PC-9 (cell line): ENCODE measurements at regions not wholly inside any gene's neighbourhood (a gene's known extent, or its start where the extent isn't known, plus 50 kb on each side); places are given as distances from the start of the nearest gene placed in this dataset.

Experiments
- BruUV-seq: library from RNA; stranded (reverse); fragments of 400-500 nt; replicated peaks from 2 replicates; lab custom pipeline; 2021; lab: Mats Ljungman, UMichigan
- CTCF ChIA-PET: fragments of 300-600 bp; sonication (Branson Sonifier 250); formaldehyde crosslinking; loops from one replicate; lab custom pipeline; 2022; ENCODE audit warnings: antibody characterized with exemption; lab: Charles Lee
- POLR2A ChIA-PET: fragments of 300-600 bp; sonication (Branson Sonifier 250); formaldehyde crosslinking; loops from one replicate; lab custom pipeline; 2022; ENCODE audit warnings: antibody characterized with exemption; ENCODE audit not compliant: unreplicated experiment; lab: Charles Lee
- DNase-seq, 2 experiments: peaks; one replicate each; pipeline versions ENCODE4 v3.0.0 to v3.0.0-alpha.2; 2015 to 2022; ENCODE audit warnings: mixed read lengths in 1 of 2
- H2AFZ ChIP-seq: fragments of 200-600 bp; sonication (generic); 2 replicates; pipeline ENCODE4 v1.8.1; 2017; ENCODE audit warnings: antibody characterized with exemption
- H3F3A ChIP-seq: fragments of 200-600 bp; sonication (generic); 2 replicates; pipeline ENCODE4 v1.8.1; 2017; ENCODE audit warnings: antibody characterized with exemption, mild to moderate bottlenecking, low read depth; ENCODE audit not compliant: insufficient read depth
- H3K27ac ChIP-seq: fragments of 200-600 bp; sonication (generic); 2 replicates; pipeline ENCODE4 v1.6.1; 2016; ENCODE audit warnings: mixed run types
- H3K27me3 ChIP-seq: fragments of 200-600 bp; sonication (generic); 2 replicates; pipeline ENCODE4 v1.6.1; 2016; ENCODE audit warnings: low read depth, mixed run types; ENCODE audit not compliant: insufficient read depth
- H3K36me3 ChIP-seq: fragments of 200-600 bp; sonication (generic); 2 replicates; pipeline ENCODE4 v1.6.1; 2016; ENCODE audit warnings: low read depth, mixed run types
- H3K4me1 ChIP-seq: fragments of 200-600 bp; sonication (generic); replicated peaks from 2 replicates; pipeline ENCODE4 v1.6.1; 2016; ENCODE audit warnings: mixed run types; ENCODE audit not compliant: insufficient read depth
- H3K4me2 ChIP-seq: fragments of 200-600 bp; sonication (generic); 2 replicates; pipeline ENCODE4 v1.6.1; 2017; ENCODE audit warnings: mixed run types
- H3K4me3 ChIP-seq: fragments of 200-600 bp; sonication (generic); 2 replicates; pipeline ENCODE4 v1.6.1; 2016; ENCODE audit warnings: mixed run types
- H3K79me2 ChIP-seq: fragments of 200-600 bp; sonication (generic); 2 replicates; pipeline ENCODE4 v1.6.1; 2017; ENCODE audit warnings: low read depth, mixed run types
- H3K9me2 ChIP-seq: fragments of 200-600 bp; sonication (generic); 2 replicates; pipeline ENCODE4 v1.8.1; 2017; ENCODE audit warnings: mild to moderate bottlenecking; ENCODE audit not compliant: insufficient read depth
- H3K9me3 ChIP-seq: fragments of 200-600 bp; sonication (generic); 2 replicates; pipeline ENCODE4 v1.8.1; 2016; ENCODE audit warnings: low read depth; ENCODE audit not compliant: insufficient read depth
- H4K20me1 ChIP-seq: fragments of 200-600 bp; sonication (generic); 2 replicates; pipeline ENCODE4 v1.8.1; 2017; ENCODE audit not compliant: insufficient read depth
- CTCF ChIP-seq: fragments of 200-600 bp; sonication (generic); conservative IDR thresholded peaks from 2 replicates; pipeline ENCODE4 v1.6.1; 2017; ENCODE audit warnings: mixed run types, antibody characterized with exemption, mild to moderate bottlenecking, moderate library complexity
- EZH2 ChIP-seq: fragments of 200-600 bp; sonication (generic); IDR thresholded peaks from 2 replicates; pipeline ENCODE4 v1.8.0; 2017; ENCODE audit warnings: antibody characterized with exemption, low read depth
- intact Hi-C: fragments of 100-400 bp; cut with micrococcal nuclease; formaldehyde crosslinking; loops from one replicate; pipeline ENCODE4 v1.10.0; 2022; ENCODE audit not compliant: unreplicated experiment

- H3K27ac ChIP-seq = no peak overlapping the region
- peaks cover 86% of the 10 kb centered on the region for H3K27me3 ChIP-seq
- no peaks in the 10 kb centered on the region for H3K79me2 ChIP-seq
- TF ChIP-seq CTCF = no peak
- TF ChIP-seq EZH2 = no peak
- H3K9me3 ChIP-seq = no peaks in the 10 kb centered on the region
- no peaks in the 10 kb centered on the region for H3K4me1 ChIP-seq
- no peaks in the 10 kb centered on the region for H4K20me1 ChIP-seq
- no peaks in the 10 kb centered on the region for H3K9me2 ChIP-seq
- ChIA-PET POLR2A (no interaction called here), CTCF (no interaction called here)
- H3K4me2 ChIP-seq = no peak overlapping the region
- no peak for DNase-seq
- H3K4me3 ChIP-seq = no peak overlapping the region
- intact Hi-C loops = no loop called here
- no peak overlapping the region for H2AFZ ChIP-seq
- no TSS peak for BruUV-seq
- H3F3A ChIP-seq = no peaks in the 10 kb centered on the region
- H3K36me3 ChIP-seq = no peaks in the 10 kb centered on the region
These were observed 285.6 kb downstream of the GADD45G start for GRCh38 chr9:89890326-89890980.

- no peak for TF ChIP-seq CTCF
- no peak for TF ChIP-seq EZH2
- no peak overlapping the region for H3K27ac ChIP-seq
- intact Hi-C loops = no loop called here
These were observed 286.4 kb downstream of the GADD45G start for GRCh38 chr9:89891221-89891590.

GRCh38 chr9:89891591-89892304 lies 286.9 kb downstream of the GADD45G start:
- Histone ChIP-seq H3K9me2 (no peaks in the 10 kb centered on the region), H3K36me3 (no peaks in the 10 kb centered on the region), H3K27ac (no peak overlapping the region), H2AFZ (no peak overlapping the region), H3K4me1 (no peaks in the 10 kb centered on the region), H4K20me1 (no peaks in the 10 kb centered on the region), H3K9me3 (no peaks in the 10 kb centered on the region), H3K4me2 (no peak overlapping the region), H3K27me3 (peaks cover 73% of the 10 kb centered on the region), H3K4me3 (no peak overlapping the region), H3K79me2 (no peaks in the 10 kb centered on the region), H3F3A (no peaks in the 10 kb centered on the region)
- ChIA-PET POLR2A (no interaction called here), CTCF (no interaction called here)
- TF ChIP-seq EZH2 = no peak
- no peak for TF ChIP-seq CTCF
- intact Hi-C loops = no loop called here
- BruUV-seq = no TSS peak
- no peak for DNase-seq

More at GRCh38 chr9:89891221-89891590, 286.4 kb downstream of the GADD45G start:
- no peaks in the 10 kb centered on the region for H3K4me1 ChIP-seq
- no peak overlapping the region for H3K4me2 ChIP-seq
- no peak for DNase-seq
- no peaks in the 10 kb centered on the region for H3K36me3 ChIP-seq
- no peaks in the 10 kb centered on the region for H4K20me1 ChIP-seq
- no TSS peak for BruUV-seq
- H2AFZ ChIP-seq = no peak overlapping the region
- H3K79me2 ChIP-seq = no peaks in the 10 kb centered on the region
- no peaks in the 10 kb centered on the region for H3K9me2 ChIP-seq
- no peaks in the 10 kb centered on the region for H3F3A ChIP-seq
- H3K9me3 ChIP-seq = no peaks in the 10 kb centered on the region
- no peak overlapping the region for H3K4me3 ChIP-seq
- peaks cover 78% of the 10 kb centered on the region for H3K27me3 ChIP-seq
- ChIA-PET POLR2A (no interaction called here), CTCF (no interaction called here)
